ENCODE measurements at regions not wholly inside any gene's neighbourhood (a gene's known extent, or its start where the extent isn't known, plus 50 kb on each side); places are given as distances from the start of the nearest gene placed in this dataset.

DNA sequence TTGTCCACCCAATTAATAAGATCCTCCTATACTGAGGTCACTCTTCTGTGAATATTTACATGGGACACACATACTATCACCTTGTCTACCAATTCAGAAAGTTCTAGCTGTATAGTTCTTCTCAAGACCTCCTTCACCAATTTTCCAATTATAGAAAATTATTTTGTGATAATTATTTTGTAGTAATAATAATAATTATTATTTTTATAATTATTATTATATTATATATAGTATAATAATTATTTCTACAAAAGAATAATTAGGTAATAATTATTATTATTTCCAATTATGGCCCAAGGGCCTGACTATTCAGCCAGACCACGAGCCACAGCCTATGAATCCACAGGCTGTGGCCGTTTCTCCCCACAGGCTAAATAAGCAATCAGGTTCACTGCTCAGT, 164.1 kb upstream of the IGSF21 start:
- H3K9me3 Mint-ChIP-seq: no peaks in the 10 kb centered on the region
- no peaks in the 10 kb centered on the region for H3K4me1 Mint-ChIP-seq
- no peaks in the 10 kb centered on the region for H3K36me3 Mint-ChIP-seq
- peaks cover 50% of the 10 kb centered on the region for H3K27me3 Mint-ChIP-seq (ENCODE audit: low read depth)
- H3K27ac Mint-ChIP-seq: no peak overlapping the region
- DNase-seq (ENCODE audit: low spot score in 2 of 2, unreplicated experiment in 2 of 2): no peak
- TF ChIP-seq, protein P1, sequence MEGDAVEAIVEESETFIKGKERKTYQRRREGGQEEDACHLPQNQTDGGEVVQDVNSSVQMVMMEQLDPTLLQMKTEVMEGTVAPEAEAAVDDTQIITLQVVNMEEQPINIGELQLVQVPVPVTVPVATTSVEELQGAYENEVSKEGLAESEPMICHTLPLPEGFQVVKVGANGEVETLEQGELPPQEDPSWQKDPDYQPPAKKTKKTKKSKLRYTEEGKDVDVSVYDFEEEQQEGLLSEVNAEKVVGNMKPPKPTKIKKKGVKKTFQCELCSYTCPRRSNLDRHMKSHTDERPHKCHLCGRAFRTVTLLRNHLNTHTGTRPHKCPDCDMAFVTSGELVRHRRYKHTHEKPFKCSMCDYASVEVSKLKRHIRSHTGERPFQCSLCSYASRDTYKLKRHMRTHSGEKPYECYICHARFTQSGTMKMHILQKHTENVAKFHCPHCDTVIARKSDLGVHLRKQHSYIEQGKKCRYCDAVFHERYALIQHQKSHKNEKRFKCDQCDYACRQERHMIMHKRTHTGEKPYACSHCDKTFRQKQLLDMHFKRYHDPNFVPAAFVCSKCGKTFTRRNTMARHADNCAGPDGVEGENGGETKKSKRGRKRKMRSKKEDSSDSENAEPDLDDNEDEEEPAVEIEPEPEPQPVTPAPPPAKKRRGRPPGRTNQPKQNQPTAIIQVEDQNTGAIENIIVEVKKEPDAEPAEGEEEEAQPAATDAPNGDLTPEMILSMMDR (IDR thresholded peaks at IDR 0.05; ENCODE audit: unreplicated experiment): no peak
- H3K4me3 Mint-ChIP-seq: no peak overlapping the region

GRCh38 chr1:17944646-17945045, 163.0 kb upstream of the IGSF21 start:
- Mint-ChIP-seq H3K27me3 (ENCODE audit: low read depth) (peaks cover 52% of the 10 kb centered on the region), H3K9me3 (no peaks in the 10 kb centered on the region), H3K36me3 (no peaks in the 10 kb centered on the region), H3K4me3 (no peak overlapping the region), H3K4me1 (no peaks in the 10 kb centered on the region), H3K27ac (no peak overlapping the region)
- DNase-seq (ENCODE audit: low spot score in 2 of 2, unreplicated experiment in 2 of 2): no peak
- TF ChIP-seq, protein P1 (IDR thresholded peaks at IDR 0.05; ENCODE audit: unreplicated experiment): no peak

DNA sequence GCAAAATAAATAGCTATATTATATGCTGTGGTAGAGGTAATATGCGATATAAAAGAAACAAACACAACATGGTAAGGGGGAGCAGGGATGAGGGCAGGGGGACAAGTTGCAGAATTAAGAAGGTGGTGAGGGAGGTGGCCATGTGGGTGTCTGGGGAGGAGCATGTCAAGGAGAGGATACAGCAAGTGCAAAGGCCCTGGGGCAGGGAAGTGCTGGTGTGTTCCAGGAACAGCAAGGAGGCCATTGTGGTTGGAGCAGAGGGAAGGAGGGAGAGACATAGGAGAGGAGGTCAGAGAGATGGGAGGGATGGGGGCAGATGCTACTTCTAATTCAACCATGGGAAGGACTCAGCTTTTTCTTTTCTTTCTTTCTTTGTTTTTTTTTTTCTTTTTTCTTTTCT, 161.2 kb upstream of the IGSF21 start:
- TF ChIP-seq, protein P1 (IDR thresholded peaks at IDR 0.05; ENCODE audit: unreplicated experiment): no peak
- Mint-ChIP-seq H3K4me1 (no peaks in the 10 kb centered on the region), H3K9me3 (no peaks in the 10 kb centered on the region), H3K4me3 (no peak overlapping the region), H3K36me3 (no peaks in the 10 kb centered on the region), H3K27me3 (ENCODE audit: low read depth) (peaks cover 50% of the 10 kb centered on the region), H3K27ac (no peak overlapping the region)
- no peak for DNase-seq (ENCODE audit: low spot score in 2 of 2, unreplicated experiment in 2 of 2)

DNA sequence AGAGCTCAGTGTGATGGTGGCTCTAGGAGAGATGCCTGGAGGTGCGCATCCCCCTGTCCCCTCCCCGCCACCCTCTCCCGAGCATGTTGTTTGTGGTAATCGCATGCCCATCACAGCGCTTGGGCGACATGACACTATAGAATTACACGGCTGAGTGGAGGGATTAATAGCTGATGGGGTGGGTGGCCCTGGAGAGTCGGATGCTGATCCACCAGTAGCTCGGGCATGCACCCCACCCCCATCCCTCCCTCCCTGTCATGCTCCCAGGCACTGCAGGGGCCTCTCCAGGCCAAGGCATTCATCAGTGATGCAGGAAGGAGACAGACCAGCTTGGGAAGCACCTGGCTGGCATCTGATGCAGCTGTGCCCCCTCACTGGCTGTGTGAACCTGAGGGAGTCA, 159.0 kb upstream of the IGSF21 start:
- no peak overlapping the region for H3K27ac Mint-ChIP-seq
- TF ChIP-seq, protein P1 (IDR thresholded peaks at IDR 0.05; ENCODE audit: unreplicated experiment): no peak
- H3K4me1 Mint-ChIP-seq: no peaks in the 10 kb centered on the region
- no peak overlapping the region for H3K4me3 Mint-ChIP-seq
- no peak for DNase-seq (ENCODE audit: low spot score in 2 of 2, unreplicated experiment in 2 of 2)
- peaks cover 56% of the 10 kb centered on the region for H3K27me3 Mint-ChIP-seq (ENCODE audit: low read depth)
- H3K9me3 Mint-ChIP-seq: no peaks in the 10 kb centered on the region
- H3K36me3 Mint-ChIP-seq: no peaks in the 10 kb centered on the region

GRCh38 chr1:17949511-17949910, 158.1 kb upstream of the IGSF21 start:
- Mint-ChIP-seq H3K9me3 (no peaks in the 10 kb centered on the region), H3K4me3 (no peak overlapping the region), H3K27ac (no peak overlapping the region), H3K4me1 (no peaks in the 10 kb centered on the region), H3K27me3 (ENCODE audit: low read depth) (peaks cover 60% of the 10 kb centered on the region), H3K36me3 (no peaks in the 10 kb centered on the region)
- TF ChIP-seq, protein P1 (IDR thresholded peaks at IDR 0.05; ENCODE audit: unreplicated experiment): no peak
- DNase-seq (ENCODE audit: low spot score in 2 of 2, unreplicated experiment in 2 of 2): no peak

GRCh38 chr1:17950728-17951127, 156.9 kb upstream of the IGSF21 start:
- no peak for DNase-seq (ENCODE audit: low spot score in 2 of 2, unreplicated experiment in 2 of 2)
- Mint-ChIP-seq H3K27ac (no peak overlapping the region), H3K36me3 (no peaks in the 10 kb centered on the region), H3K27me3 (ENCODE audit: low read depth) (peaks cover 58% of the 10 kb centered on the region), H3K4me1 (no peaks in the 10 kb centered on the region), H3K9me3 (no peaks in the 10 kb centered on the region), H3K4me3 (no peak overlapping the region)
- TF ChIP-seq, protein P1 (IDR thresholded peaks at IDR 0.05; ENCODE audit: unreplicated experiment): no peak

Measured in mesothelial cell of epicardium (in vitro differentiated cells).